ENCODE measurements at regions not wholly inside any gene's neighbourhood (a gene's known extent, or its start where the extent isn't known, plus 50 kb on each side); places are given as distances from the start of the nearest gene placed in this dataset.

GRCh38 chr6:112752305-112752704 lies 405.2 kb downstream of the RFPL4B start:
- no peak overlapping the region for H3K27ac ChIP-seq (ENCODE audit: low read depth, low read length)
- RAD21 ChIA-PET (ENCODE audit: low non-redundant PET in 1 of 2, low total read pairs in 2 of 2, uncharacterized antibody in 2 of 2, unreplicated experiment in 2 of 2) = no interaction called here
- no peaks in the 10 kb centered on the region for H3K4me1 ChIP-seq (ENCODE audit: control insufficient read depth in 1 of 2, insufficient read depth in 2 of 2, low read length in 2 of 2)
- no peak overlapping the region for H2AFZ ChIP-seq (ENCODE audit: low read depth, low read length, poor library complexity, severe bottlenecking)
- no peak overlapping the region for H3K4me3 ChIP-seq (replicated peaks in 1 of 2; ENCODE audit: low read depth in 1 of 2, low read length in 2 of 2)
- no peaks in the 10 kb centered on the region for H3K27me3 ChIP-seq (ENCODE audit: insufficient read depth, low read length)
- no TSS peak for BruUV-seq (replicated peaks)
- ATAC-seq (no peak), DNase-seq (ENCODE audit: low read depth, low spot score) (no peak)
- no peak overlapping the region for H3K9ac ChIP-seq (ENCODE audit: low read length)
- no peaks in the 10 kb centered on the region for H3K79me2 ChIP-seq (ENCODE audit: insufficient read depth, low read length)
- intact Hi-C loops (cut with micrococcal nuclease) = no loop called here
- H3K36me3 ChIP-seq (ENCODE audit: control insufficient read depth in 1 of 2, insufficient read depth in 2 of 2, low read length in 2 of 2) = no peaks in the 10 kb centered on the region
- CTCF ChIA-PET = no interaction called here
- no peaks in the 10 kb centered on the region for H3K9me2 ChIP-seq (ENCODE audit: insufficient read depth)
- H3K9me3 ChIP-seq (ENCODE audit: control insufficient read depth in 1 of 2, insufficient read depth in 1 of 2, low read depth in 1 of 2, low read length in 2 of 2) = no peaks in the 10 kb centered on the region
- H4K20me1 ChIP-seq (ENCODE audit: insufficient read depth) = no peaks in the 10 kb centered on the region
- POLR2A ChIA-PET = interaction anchor here (0.6 kb wide), 1 partner anchor 325 kb away, joined by 3 read pairs; no protein-coding TSS in a partner anchor
- TF ChIP-seq SIN3A (IDR thresholded peaks at IDR 0.05; ENCODE audit: low read depth) = no peak
- TF ChIP-seq, protein P1, sequence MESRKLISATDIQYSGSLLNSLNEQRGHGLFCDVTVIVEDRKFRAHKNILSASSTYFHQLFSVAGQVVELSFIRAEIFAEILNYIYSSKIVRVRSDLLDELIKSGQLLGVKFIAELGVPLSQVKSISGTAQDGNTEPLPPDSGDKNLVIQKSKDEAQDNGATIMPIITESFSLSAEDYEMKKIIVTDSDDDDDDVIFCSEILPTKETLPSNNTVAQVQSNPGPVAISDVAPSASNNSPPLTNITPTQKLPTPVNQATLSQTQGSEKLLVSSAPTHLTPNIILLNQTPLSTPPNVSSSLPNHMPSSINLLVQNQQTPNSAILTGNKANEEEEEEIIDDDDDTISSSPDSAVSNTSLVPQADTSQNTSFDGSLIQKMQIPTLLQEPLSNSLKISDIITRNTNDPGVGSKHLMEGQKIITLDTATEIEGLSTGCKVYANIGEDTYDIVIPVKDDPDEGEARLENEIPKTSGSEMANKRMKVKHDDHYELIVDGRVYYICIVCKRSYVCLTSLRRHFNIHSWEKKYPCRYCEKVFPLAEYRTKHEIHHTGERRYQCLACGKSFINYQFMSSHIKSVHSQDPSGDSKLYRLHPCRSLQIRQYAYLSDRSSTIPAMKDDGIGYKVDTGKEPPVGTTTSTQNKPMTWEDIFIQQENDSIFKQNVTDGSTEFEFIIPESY (IDR thresholded peaks at IDR 0.05; ENCODE audit: extremely low read depth, insufficient replicate concordance, low read length) = no peak
- TF ChIP-seq CBX3 (IDR thresholded peaks at IDR 0.05; ENCODE audit: low read depth) = no peak
- no peak for TF ChIP-seq ZFX (IDR thresholded peaks at IDR 0.05)
- TF ChIP-seq EGR1 (IDR thresholded peaks at IDR 0.05; ENCODE audit: low read depth) = no peak
- no peak for TF ChIP-seq SRF (IDR thresholded peaks at IDR 0.05; ENCODE audit: low read depth)
- TF ChIP-seq EZH2phosphoT487 (IDR thresholded peaks at IDR 0.05; ENCODE audit: borderline replicate concordance) = no peak
- no peak for TF ChIP-seq REST (IDR thresholded peaks at IDR 0.05; ENCODE audit: low read depth)
- TF ChIP-seq CEBPB (IDR thresholded peaks at IDR 0.05; ENCODE audit: low read depth) = no peak
- no peak for TF ChIP-seq YY1 (IDR thresholded peaks at IDR 0.05; ENCODE audit: extremely low read depth, insufficient replicate concordance, low read depth, low read length)
- no peak for TF ChIP-seq POLR2AphosphoS5 (IDR thresholded peaks at IDR 0.05; ENCODE audit: low read depth, low read length)
- H3K4me2 ChIP-seq (ENCODE audit: low read length) = no peak overlapping the region
